Putamen (tissue), 1 donor: ENCODE measurements at regions not wholly inside any gene's neighbourhood (a gene's known extent, or its start where the extent isn't known, plus 50 kb on each side); places are given as distances from the start of the nearest gene placed in this dataset.

Source experiments
- DNase-seq: peaks from one replicate; pipeline ENCODE4 v3.0.0-alpha.2; 2016; ENCODE audit warnings: low spot score

GRCh38 chr3:70840106-70840870 is 527.9 kb upstream of the MDFIC2 start:
- no peak for DNase-seq

- no peak for DNase-seq
Observed at GRCh38 chr3:70833239-70833960, 521.0 kb upstream of the MDFIC2 start.

- DNase-seq = no peak
Observed at GRCh38 chr3:70832834-70833205, 520.4 kb upstream of the MDFIC2 start.

- no peak for DNase-seq
Observed at GRCh38 chr3:70832089-70832833, 519.8 kb upstream of the MDFIC2 start.

GRCh38 chr3:70829092-70829491 is 516.7 kb upstream of the MDFIC2 start:
- DNase-seq = no peak

GRCh38 chr3:70824773-70825172 is 512.3 kb upstream of the MDFIC2 start:
- DNase-seq = no peak

GRCh38 chr3:70824078-70824477 is 511.6 kb upstream of the MDFIC2 start:
- no peak for DNase-seq

GRCh38 chr3:70823622-70824021 is 511.2 kb upstream of the MDFIC2 start:
- DNase-seq = no peak

GRCh38 chr3:70822669-70823068 is 510.2 kb upstream of the MDFIC2 start:
- no peak for DNase-seq

- DNase-seq = no peak
Observed at GRCh38 chr3:70821602-70822001, 509.2 kb upstream of the MDFIC2 start.

GRCh38 chr3:70820397-70820796 is 508.0 kb upstream of the MDFIC2 start:
- no peak for DNase-seq

- DNase-seq = no peak
Observed at GRCh38 chr3:70818145-70818544, 505.7 kb upstream of the MDFIC2 start.

- DNase-seq = no peak
Observed at GRCh38 chr3:70816346-70816745, 503.9 kb upstream of the MDFIC2 start.

- no peak for DNase-seq
Observed at GRCh38 chr3:70815817-70816216, 503.4 kb upstream of the MDFIC2 start.

GRCh38 chr3:70813311-70813710 is 500.9 kb upstream of the MDFIC2 start:
- no peak for DNase-seq

- DNase-seq = no peak
Observed at GRCh38 chr3:70811880-70812279, 499.4 kb upstream of the MDFIC2 start.

GRCh38 chr3:70808881-70809280 is 496.4 kb upstream of the MDFIC2 start:
- DNase-seq = no peak

- no peak for DNase-seq
Observed at GRCh38 chr3:70806556-70806955, 494.1 kb upstream of the MDFIC2 start.

GRCh38 chr3:70806021-70806420 is 493.6 kb upstream of the MDFIC2 start:
- no peak for DNase-seq

GRCh38 chr3:70805061-70805889 is 492.8 kb upstream of the MDFIC2 start:
- no peak for DNase-seq

- no peak for DNase-seq
Observed at GRCh38 chr3:70803891-70804290, 491.5 kb upstream of the MDFIC2 start.

- DNase-seq = no peak
Observed at GRCh38 chr3:70803319-70803718, 490.9 kb upstream of the MDFIC2 start.
